WTC11 (cell line): ENCODE measurements at regions not wholly inside any gene's neighbourhood (a gene's known extent, or its start where the extent isn't known, plus 50 kb on each side); places are given as distances from the start of the nearest gene placed in this dataset.

Experiments used
- CTCF ChIP-seq: fragments of 200-600 bp; IDR thresholded peaks from 2 replicates; pipeline ENCODE4 v1.8.0; 2022; ENCODE audit warnings: antibody characterized with exemption
- MAX ChIP-seq: sonication (generic); formaldehyde crosslinking; IDR thresholded peaks from 2 replicates; pipeline ENCODE4 v1.8.0; 2022; ENCODE audit warnings: mild to moderate bottlenecking, missing genetic modification reagents
- MLX ChIP-seq: sonication (generic); formaldehyde crosslinking; IDR thresholded peaks from 2 replicates; pipeline ENCODE4 v1.8.1; 2023; ENCODE audit warnings: mild to moderate bottlenecking, missing genetic modification reagents, moderate library complexity
- NR2C2 ChIP-seq: sonication (generic); formaldehyde crosslinking; IDR thresholded peaks from 2 replicates; pipeline ENCODE4 v1.8.0; 2022; ENCODE audit warnings: mild to moderate bottlenecking, missing genetic modification reagents
- SP1 ChIP-seq: sonication (generic); formaldehyde crosslinking; conservative IDR thresholded peaks from 2 replicates; pipeline ENCODE4 v1.8.1; 2022; ENCODE audit warnings: missing genetic modification reagents
- USF1 ChIP-seq: sonication (generic); formaldehyde crosslinking; IDR thresholded peaks from 2 replicates; pipeline ENCODE4 v1.8.0; 2022; ENCODE audit warnings: mild to moderate bottlenecking, missing genetic modification reagents

GRCh38 chr19:32172566-32173160 is 172.7 kb upstream of the ZNF507 start:
- TF ChIP-seq NR2C2 (CRISPR knock-in tag): no peak
- no peak for TF ChIP-seq CTCF
- TF ChIP-seq USF1 (CRISPR knock-in tag): no peak
- TF ChIP-seq MLX: no peak
- TF ChIP-seq MAX (CRISPR knock-in tag): no peak
- no peak for TF ChIP-seq SP1
